ENCODE measurements at regions not wholly inside any gene's neighbourhood (a gene's known extent, or its start where the extent isn't known, plus 50 kb on each side); places are given as distances from the start of the nearest gene placed in this dataset.

DNA sequence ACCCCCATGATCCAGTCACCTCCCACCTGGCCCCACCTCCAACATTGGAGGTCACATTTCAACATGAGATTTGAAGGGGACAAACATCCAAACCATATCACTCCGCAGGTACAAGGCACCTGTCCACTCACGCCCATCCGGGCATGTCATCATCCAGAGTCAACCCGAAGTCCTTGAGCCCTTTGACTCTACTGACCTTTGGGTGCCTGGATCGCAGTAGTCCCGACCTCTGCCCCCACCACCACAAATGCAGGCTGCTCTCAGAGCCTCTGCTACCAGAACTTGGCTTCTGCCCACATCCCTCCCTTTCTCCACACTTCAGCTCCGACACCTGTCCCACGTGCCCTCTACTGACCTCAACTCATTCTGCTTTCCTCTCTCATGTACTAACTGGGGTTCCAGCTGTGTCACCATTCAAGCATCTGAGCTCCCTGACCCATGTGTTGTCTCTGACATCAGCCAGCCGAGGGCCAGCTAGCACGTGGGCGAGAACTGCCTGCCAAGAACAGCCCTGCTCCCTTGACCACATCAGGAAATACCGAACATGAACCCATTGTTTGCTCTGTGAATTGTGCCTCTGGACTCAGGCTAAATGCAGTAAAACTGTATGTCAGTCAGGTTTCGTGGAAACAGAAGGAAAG, 498.3 kb upstream of the SULF2 start (continued):
- TF ChIP-seq MAZ (IDR thresholded peaks at IDR 0.05; ENCODE audit: borderline replicate concordance, low read depth, low read length) (no peak), MAZ (CRISPR knock-in tag; IDR thresholded peaks at IDR 0.05; ENCODE audit: low read depth) (0 out of 2 replicates have a peak, but pooled peaks have one; percentile 37), KLF16 (CRISPR knock-in tag; IDR thresholded peaks at IDR 0.05) (peak; percentile 72 to 88; a peak in 2 of 4 replicates), ZNF317 (CRISPR knock-in tag; IDR thresholded peaks at IDR 0.05) (no peak), ZNF33B (CRISPR knock-in tag; IDR thresholded peaks at IDR 0.05) (no peak), RFX1 (IDR thresholded peaks at IDR 0.05) (no peak), TCF7 (IDR thresholded peaks at IDR 0.05; ENCODE audit: low read depth) (no peak), PHF5A (CRISPR knock-in tag; IDR thresholded peaks at IDR 0.05; ENCODE audit: low read depth, unreplicated experiment) (no peak), ZNF720 (CRISPR knock-in tag; IDR thresholded peaks at IDR 0.05) (no peak), SP140L (CRISPR knock-in tag; IDR thresholded peaks at IDR 0.05; ENCODE audit: borderline replicate concordance) (no peak), JUNB (CRISPR knock-in tag; IDR thresholded peaks at IDR 0.05; ENCODE audit: borderline replicate concordance) (peak; percentile 86), ZMAT3 (CRISPR knock-in tag; conservative IDR thresholded peaks at IDR 0.05) (peak; percentile 68; the same call in 1 of the 2 replicates), ZNF614 (CRISPR knock-in tag; IDR thresholded peaks at IDR 0.05; ENCODE audit: borderline replicate concordance) (no peak), BCL6 (CRISPR knock-in tag; IDR thresholded peaks at IDR 0.05) (peak; percentile 35), ZNF660 (CRISPR knock-in tag; IDR thresholded peaks at IDR 0.05; ENCODE audit: borderline replicate concordance, low read depth) (no peak), ZNF607 (CRISPR knock-in tag; IDR thresholded peaks at IDR 0.05; ENCODE audit: borderline replicate concordance) (peak; percentile 67; the same call in 1 of the 2 replicates), MED1 (CRISPR knock-in tag; IDR thresholded peaks at IDR 0.05) (peak; percentile 74; the same call in 1 of the 2 replicates), FOXM1 (CRISPR knock-in tag; IDR thresholded peaks at IDR 0.05) (no peak), SOX13 (IDR thresholded peaks at IDR 0.05) (no peak), SOX13 (CRISPR knock-in tag; conservative IDR thresholded peaks at IDR 0.05 in 1 of 2, IDR thresholded peaks at IDR 0.05 in 1 of 2) (peak in 1 of 2 experiments; percentile 64; a peak in 2 of 4 replicates), HNRNPH1 (optimal IDR thresholded peaks at IDR 0.05; ENCODE audit: low read depth, low read length) (no peak)
- TF ChIP-seq, protein P1, sequence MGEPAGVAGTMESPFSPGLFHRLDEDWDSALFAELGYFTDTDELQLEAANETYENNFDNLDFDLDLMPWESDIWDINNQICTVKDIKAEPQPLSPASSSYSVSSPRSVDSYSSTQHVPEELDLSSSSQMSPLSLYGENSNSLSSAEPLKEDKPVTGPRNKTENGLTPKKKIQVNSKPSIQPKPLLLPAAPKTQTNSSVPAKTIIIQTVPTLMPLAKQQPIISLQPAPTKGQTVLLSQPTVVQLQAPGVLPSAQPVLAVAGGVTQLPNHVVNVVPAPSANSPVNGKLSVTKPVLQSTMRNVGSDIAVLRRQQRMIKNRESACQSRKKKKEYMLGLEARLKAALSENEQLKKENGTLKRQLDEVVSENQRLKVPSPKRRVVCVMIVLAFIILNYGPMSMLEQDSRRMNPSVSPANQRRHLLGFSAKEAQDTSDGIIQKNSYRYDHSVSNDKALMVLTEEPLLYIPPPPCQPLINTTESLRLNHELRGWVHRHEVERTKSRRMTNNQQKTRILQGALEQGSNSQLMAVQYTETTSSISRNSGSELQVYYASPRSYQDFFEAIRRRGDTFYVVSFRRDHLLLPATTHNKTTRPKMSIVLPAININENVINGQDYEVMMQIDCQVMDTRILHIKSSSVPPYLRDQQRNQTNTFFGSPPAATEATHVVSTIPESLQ (CRISPR knock-in tag; conservative IDR thresholded peaks at IDR 0.05), result no peak
- TF ChIP-seq, protein P2, sequence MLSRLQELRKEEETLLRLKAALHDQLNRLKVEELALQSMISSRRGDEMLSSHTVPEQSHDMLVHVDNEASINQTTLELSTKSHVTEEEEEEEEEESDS (CRISPR knock-in tag; IDR thresholded peaks at IDR 0.05; ENCODE audit: borderline replicate concordance), result no peak; the same call in 1 of the 2 replicates
- TF ChIP-seq, protein P3, sequence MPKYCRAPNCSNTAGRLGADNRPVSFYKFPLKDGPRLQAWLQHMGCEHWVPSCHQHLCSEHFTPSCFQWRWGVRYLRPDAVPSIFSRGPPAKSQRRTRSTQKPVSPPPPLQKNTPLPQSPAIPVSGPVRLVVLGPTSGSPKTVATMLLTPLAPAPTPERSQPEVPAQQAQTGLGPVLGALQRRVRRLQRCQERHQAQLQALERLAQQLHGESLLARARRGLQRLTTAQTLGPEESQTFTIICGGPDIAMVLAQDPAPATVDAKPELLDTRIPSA (CRISPR knock-in tag; IDR thresholded peaks at IDR 0.05; ENCODE audit: borderline replicate concordance), result no peak
- TF ChIP-seq, protein P4, sequence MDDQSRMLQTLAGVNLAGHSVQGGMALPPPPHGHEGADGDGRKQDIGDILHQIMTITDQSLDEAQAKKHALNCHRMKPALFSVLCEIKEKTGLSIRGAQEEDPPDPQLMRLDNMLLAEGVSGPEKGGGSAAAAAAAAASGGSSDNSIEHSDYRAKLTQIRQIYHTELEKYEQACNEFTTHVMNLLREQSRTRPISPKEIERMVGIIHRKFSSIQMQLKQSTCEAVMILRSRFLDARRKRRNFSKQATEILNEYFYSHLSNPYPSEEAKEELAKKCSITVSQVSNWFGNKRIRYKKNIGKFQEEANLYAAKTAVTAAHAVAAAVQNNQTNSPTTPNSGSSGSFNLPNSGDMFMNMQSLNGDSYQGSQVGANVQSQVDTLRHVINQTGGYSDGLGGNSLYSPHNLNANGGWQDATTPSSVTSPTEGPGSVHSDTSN (CRISPR knock-in tag; IDR thresholded peaks at IDR 0.05; ENCODE audit: borderline replicate concordance), result no peak
- TF ChIP-seq, protein P5, sequence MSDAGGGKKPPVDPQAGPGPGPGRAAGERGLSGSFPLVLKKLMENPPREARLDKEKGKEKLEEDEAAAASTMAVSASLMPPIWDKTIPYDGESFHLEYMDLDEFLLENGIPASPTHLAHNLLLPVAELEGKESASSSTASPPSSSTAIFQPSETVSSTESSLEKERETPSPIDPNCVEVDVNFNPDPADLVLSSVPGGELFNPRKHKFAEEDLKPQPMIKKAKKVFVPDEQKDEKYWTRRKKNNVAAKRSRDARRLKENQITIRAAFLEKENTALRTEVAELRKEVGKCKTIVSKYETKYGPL (CRISPR knock-in tag; IDR thresholded peaks at IDR 0.05), result no peak
- TF ChIP-seq, protein P6, sequence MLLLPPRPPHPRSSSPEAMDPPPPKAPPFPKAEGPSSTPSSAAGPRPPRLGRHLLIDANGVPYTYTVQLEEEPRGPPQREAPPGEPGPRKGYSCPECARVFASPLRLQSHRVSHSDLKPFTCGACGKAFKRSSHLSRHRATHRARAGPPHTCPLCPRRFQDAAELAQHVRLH (CRISPR knock-in tag; IDR thresholded peaks at IDR 0.05; ENCODE audit: borderline replicate concordance, low read depth), result peak; percentile 53; the same call in 1 of the 2 replicates
